HCT116 (cell line): ENCODE measurements at regions not wholly inside any gene's neighbourhood (a gene's known extent, or its start where the extent isn't known, plus 50 kb on each side); places are given as distances from the start of the nearest gene placed in this dataset.

ENCODE experiments used
- ATAC-seq: fragments of 200-7000 bp; cut with Tn5 transposase; 2 replicates; pipeline ENCODE4 v1.9.1; 2020; ENCODE audit warnings: mild to moderate bottlenecking, moderate library complexity
- BruUV-seq: library from RNA; stranded (reverse); fragments of 400-500 nt; replicated peaks from 2 replicates; lab custom pipeline; 2021; lab: Mats Ljungman, UMichigan
- CTCF ChIA-PET: fragments of 300-600 bp; sonication (Branson Sonifier 250); formaldehyde crosslinking; loops from one replicate; lab custom pipeline; 2021; ENCODE audit warnings: antibody characterized with exemption; lab: Charles Lee
- POLR2A ChIA-PET: fragments of 300-600, 350-600 bp; sonication (Branson Sonifier 250); formaldehyde crosslinking; loops from one replicate; lab custom pipeline; 2021; ENCODE audit warnings: antibody characterized with exemption; lab: Charles Lee
- RAD21 ChIA-PET, 2 experiments: fragments of 300-600 bp; sonication (Branson Sonifier 250); formaldehyde crosslinking; loops; one replicate each; lab custom pipeline; 2023; ENCODE audit warnings: low total read pairs in 2 of 2; ENCODE audit not compliant: uncharacterized antibody in 2 of 2, unreplicated experiment in 2 of 2, low non-redundant PET in 1 of 2; lab: Charles Lee
- DNase-seq: peaks from one replicate; pipeline ENCODE4 v3.0.0-alpha.2; 2010; ENCODE audit warnings: low read depth, low spot score
- H2AFZ ChIP-seq: fragments of 200-600 bp; shearing (Covaris generic), sonication (generic); 2 replicates; pipeline ENCODE4 v1.6.1; 2017; ENCODE audit warnings: low read depth, mixed run types, mixed read lengths, antibody characterized with exemption, low read length; ENCODE audit not compliant: poor library complexity, severe bottlenecking
- H3K27ac ChIP-seq: 2 replicates; pipeline ENCODE4 v1.5.1; 2012; ENCODE audit warnings: low read depth, low read length
- H3K27me3 ChIP-seq: fragments of 200-600 bp; sonication (generic); 2 replicates; pipeline ENCODE4 v1.6.1; 2016; ENCODE audit warnings: mixed run types, low read length, mixed read lengths; ENCODE audit not compliant: insufficient read depth
- H3K36me3 ChIP-seq, 2 experiments: fragments of 200-500 bp in 1 of 2; fragments of 200-600 bp in 1 of 2; sonication (Bioruptor generic) in 1 of 2; sonication (generic) in 1 of 2; 2 replicates each; pipeline versions ENCODE4 v1.5.1 to v1.6.1; 2014 to 2016; ENCODE audit warnings: low read length in 2 of 2, inconsistent platforms in 1 of 2, mixed read lengths in 1 of 2, mixed run types in 1 of 2; ENCODE audit not compliant: insufficient read depth in 2 of 2, control insufficient read depth in 1 of 2
- H3K4me1 ChIP-seq, 2 experiments: fragments of 200-600 bp in 1 of 2; sonication (generic) in 1 of 2; 2 replicates each; pipeline versions ENCODE4 v1.5.1 to v1.6.1; 2012 to 2017; ENCODE audit warnings: low read length in 2 of 2, inconsistent platforms in 1 of 2, mild to moderate bottlenecking in 1 of 2, mixed read lengths in 1 of 2, mixed run types in 1 of 2, moderate library complexity in 1 of 2; ENCODE audit not compliant: insufficient read depth in 2 of 2, control insufficient read depth in 1 of 2
- H3K4me2 ChIP-seq: fragments of 200-600 bp; sonication (generic); 2 replicates; pipeline ENCODE4 v1.6.1; 2017; ENCODE audit warnings: mixed run types, low read length, mixed read lengths
- H3K4me3 ChIP-seq, 2 experiments: fragments of 200-600 bp in 1 of 2; sonication (generic) in 1 of 2; replicated peaks in 1 of 2; 2 replicates each; pipeline ENCODE4 v1.5.1; 2011 to 2016; ENCODE audit warnings: low read length in 2 of 2, control low read depth in 1 of 2, low read depth in 1 of 2, mild to moderate bottlenecking in 1 of 2, mixed read lengths in 1 of 2, mixed run types in 1 of 2
- H3K79me2 ChIP-seq: fragments of 200-600 bp; sonication (generic); 2 replicates; pipeline ENCODE4 v1.6.1; 2017; ENCODE audit warnings: mild to moderate bottlenecking, mixed run types, low read length, moderate library complexity, mixed read lengths; ENCODE audit not compliant: insufficient read depth
- H3K9ac ChIP-seq: fragments of 200-600 bp; sonication (generic); 2 replicates; pipeline ENCODE4 v1.6.1; 2016; ENCODE audit warnings: low read length, mixed read lengths
- H3K9me2 ChIP-seq: fragments of 200-600 bp; sonication (generic), shearing (Covaris generic); 2 replicates; pipeline ENCODE4 v1.6.1; 2017; ENCODE audit warnings: mixed run types, mild to moderate bottlenecking, moderate library complexity; ENCODE audit not compliant: insufficient read depth
- H3K9me3 ChIP-seq, 2 experiments: fragments of 200-500 bp in 1 of 2; fragments of 200-600 bp in 1 of 2; sonication (Bioruptor generic) in 1 of 2; sonication (generic) in 1 of 2; 2 replicates each; pipeline ENCODE4 v1.6.1; 2014 to 2017; ENCODE audit warnings: low read length in 2 of 2, mixed read lengths in 2 of 2, inconsistent platforms in 1 of 2, low read depth in 1 of 2, mild to moderate bottlenecking in 1 of 2, mixed run types in 1 of 2, moderate library complexity in 1 of 2; ENCODE audit not compliant: control insufficient read depth in 1 of 2, insufficient read depth in 1 of 2
- H4K20me1 ChIP-seq: fragments of 200-600 bp; sonication (generic), shearing (Covaris generic); 2 replicates; pipeline ENCODE4 v1.6.1; 2017; ENCODE audit warnings: mixed run types, mild to moderate bottlenecking, moderate library complexity; ENCODE audit not compliant: insufficient read depth
- CBX3 ChIP-seq: IDR thresholded peaks from 2 replicates; pipeline ENCODE4 v1.6.1; 2012; ENCODE audit warnings: low read depth
- CEBPB ChIP-seq: IDR thresholded peaks from 2 replicates; pipeline ENCODE4 v1.6.1; 2012; ENCODE audit warnings: low read depth
- EGR1 ChIP-seq: IDR thresholded peaks from 2 replicates; pipeline ENCODE4 v1.6.1; 2012; ENCODE audit warnings: low read depth
- EZH2 ChIP-seq: fragments of 200-600 bp; sonication (generic); IDR thresholded peaks from 2 replicates; pipeline ENCODE4 v1.6.1; 2017; ENCODE audit warnings: antibody characterized with exemption, mixed run types
- EZH2phosphoT487 ChIP-seq: fragments of 200-600 bp; IDR thresholded peaks from 2 replicates; pipeline ENCODE4 v1.6.1; 2018; ENCODE audit warnings: antibody characterized with exemption, borderline replicate concordance
- FOSL1 ChIP-seq: IDR thresholded peaks from 2 replicates; pipeline ENCODE4 v1.6.1; 2012; ENCODE audit warnings: low read depth
- JUND ChIP-seq: IDR thresholded peaks from 2 replicates; pipeline ENCODE4 v1.6.1; 2012
- POLR2A ChIP-seq: IDR thresholded peaks from 2 replicates; pipeline ENCODE4 v1.7.0; 2011; ENCODE audit warnings: borderline replicate concordance; ENCODE audit not compliant: insufficient read depth, insufficient read length; ENCODE audit errors: extremely low read depth
- POLR2AphosphoS5 ChIP-seq: IDR thresholded peaks from 2 replicates; pipeline ENCODE4 v1.6.1; 2011; ENCODE audit warnings: mild to moderate bottlenecking, low read depth, low read length, moderate library complexity
- RAD21 ChIP-seq: IDR thresholded peaks from 2 replicates; pipeline ENCODE4 v1.6.1; 2012; ENCODE audit warnings: low read depth, mild to moderate bottlenecking
- SIN3A ChIP-seq: IDR thresholded peaks from 2 replicates; pipeline ENCODE4 v1.6.1; 2012; ENCODE audit warnings: low read depth
- SP1 ChIP-seq: IDR thresholded peaks from 2 replicates; pipeline ENCODE4 v1.6.1; 2012; ENCODE audit warnings: low read depth
- SRF ChIP-seq: IDR thresholded peaks from 2 replicates; pipeline ENCODE4 v1.6.1; 2012; ENCODE audit warnings: low read depth
- YY1 ChIP-seq: IDR thresholded peaks from 2 replicates; pipeline ENCODE4 v1.6.1; 2011; ENCODE audit warnings: low read length, low read depth, moderate library complexity, mild to moderate bottlenecking; ENCODE audit not compliant: insufficient replicate concordance; ENCODE audit errors: extremely low read depth
- ZFX ChIP-seq: fragments of 450-650 bp; IDR thresholded peaks from 2 replicates; pipeline ENCODE4 v1.6.1; 2017
- intact Hi-C: fragments of 100-400 bp; cut with micrococcal nuclease; formaldehyde crosslinking; loops from 2 replicates; pipeline ENCODE4 v1.10.0; 2022
- TF ChIP-seq, protein P1 (sequence below): IDR thresholded peaks from 2 replicates; pipeline ENCODE4 v1.6.1; 2012
- TF ChIP-seq, protein P2 (sequence below): IDR thresholded peaks from 2 replicates; pipeline ENCODE4 v1.6.1; 2012; ENCODE audit warnings: low read depth
- TF ChIP-seq, protein P3 (sequence below): IDR thresholded peaks from 2 replicates; pipeline ENCODE4 v1.6.1; 2011; ENCODE audit warnings: mild to moderate bottlenecking, low read length, moderate library complexity; ENCODE audit not compliant: insufficient replicate concordance; ENCODE audit errors: extremely low read depth

DNA sequence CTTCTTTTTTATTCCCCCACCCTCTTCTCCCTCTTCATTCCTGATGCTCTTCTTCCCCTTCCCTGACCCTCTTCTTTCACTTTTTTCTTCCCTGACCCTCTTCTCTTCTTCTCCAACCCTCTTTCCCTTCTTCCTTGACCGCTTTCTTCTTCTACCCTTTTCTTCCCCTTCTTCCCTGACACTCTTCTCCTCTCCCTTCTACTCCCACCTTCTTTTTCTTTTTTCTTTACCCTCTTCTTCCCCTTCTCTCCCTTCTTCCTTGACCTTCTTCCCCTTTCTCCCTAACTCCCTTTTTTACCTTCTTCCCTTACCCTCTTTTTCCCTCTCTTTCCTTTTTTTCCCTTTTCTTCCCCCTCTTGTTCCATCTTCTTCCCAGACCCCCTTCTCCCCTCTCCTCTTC is 931.3 kb downstream of the UQCRFS1 start:
- intact Hi-C loops: no loop called here
- Histone ChIP-seq H3K9me3 (peaks cover 8 to 11% of the 10 kb centered on the region in 2 experiments; a peak in 3 of 4 replicates), H3K27ac (no peak overlapping the region), H3K27me3 (no peaks in the 10 kb centered on the region), H3K4me1 (no peaks in the 10 kb centered on the region), H3K9ac (no peak overlapping the region), H3K36me3 (no peaks in the 10 kb centered on the region), H3K4me3 (no peak overlapping the region), H2AFZ (no peak overlapping the region), H3K79me2 (no peaks in the 10 kb centered on the region), H4K20me1 (no peaks in the 10 kb centered on the region), H3K4me2 (no peak overlapping the region), H3K9me2 (no peaks in the 10 kb centered on the region)
- ChIA-PET RAD21 (no interaction called here), CTCF (no interaction called here), POLR2A (no interaction called here)
- no TSS peak for BruUV-seq
- no peak for TF ChIP-seq EZH2phosphoT487
- TF ChIP-seq, protein P1, sequence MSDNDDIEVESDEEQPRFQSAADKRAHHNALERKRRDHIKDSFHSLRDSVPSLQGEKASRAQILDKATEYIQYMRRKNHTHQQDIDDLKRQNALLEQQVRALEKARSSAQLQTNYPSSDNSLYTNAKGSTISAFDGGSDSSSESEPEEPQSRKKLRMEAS: no peak
- no peak for TF ChIP-seq EZH2
- no peak for TF ChIP-seq ZFX
- no peak for TF ChIP-seq YY1
- TF ChIP-seq SP1: no peak
- no peak for TF ChIP-seq SRF
- TF ChIP-seq, protein P2, sequence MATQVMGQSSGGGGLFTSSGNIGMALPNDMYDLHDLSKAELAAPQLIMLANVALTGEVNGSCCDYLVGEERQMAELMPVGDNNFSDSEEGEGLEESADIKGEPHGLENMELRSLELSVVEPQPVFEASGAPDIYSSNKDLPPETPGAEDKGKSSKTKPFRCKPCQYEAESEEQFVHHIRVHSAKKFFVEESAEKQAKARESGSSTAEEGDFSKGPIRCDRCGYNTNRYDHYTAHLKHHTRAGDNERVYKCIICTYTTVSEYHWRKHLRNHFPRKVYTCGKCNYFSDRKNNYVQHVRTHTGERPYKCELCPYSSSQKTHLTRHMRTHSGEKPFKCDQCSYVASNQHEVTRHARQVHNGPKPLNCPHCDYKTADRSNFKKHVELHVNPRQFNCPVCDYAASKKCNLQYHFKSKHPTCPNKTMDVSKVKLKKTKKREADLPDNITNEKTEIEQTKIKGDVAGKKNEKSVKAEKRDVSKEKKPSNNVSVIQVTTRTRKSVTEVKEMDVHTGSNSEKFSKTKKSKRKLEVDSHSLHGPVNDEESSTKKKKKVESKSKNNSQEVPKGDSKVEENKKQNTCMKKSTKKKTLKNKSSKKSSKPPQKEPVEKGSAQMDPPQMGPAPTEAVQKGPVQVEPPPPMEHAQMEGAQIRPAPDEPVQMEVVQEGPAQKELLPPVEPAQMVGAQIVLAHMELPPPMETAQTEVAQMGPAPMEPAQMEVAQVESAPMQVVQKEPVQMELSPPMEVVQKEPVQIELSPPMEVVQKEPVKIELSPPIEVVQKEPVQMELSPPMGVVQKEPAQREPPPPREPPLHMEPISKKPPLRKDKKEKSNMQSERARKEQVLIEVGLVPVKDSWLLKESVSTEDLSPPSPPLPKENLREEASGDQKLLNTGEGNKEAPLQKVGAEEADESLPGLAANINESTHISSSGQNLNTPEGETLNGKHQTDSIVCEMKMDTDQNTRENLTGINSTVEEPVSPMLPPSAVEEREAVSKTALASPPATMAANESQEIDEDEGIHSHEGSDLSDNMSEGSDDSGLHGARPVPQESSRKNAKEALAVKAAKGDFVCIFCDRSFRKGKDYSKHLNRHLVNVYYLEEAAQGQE: no peak
- TF ChIP-seq, protein P3, sequence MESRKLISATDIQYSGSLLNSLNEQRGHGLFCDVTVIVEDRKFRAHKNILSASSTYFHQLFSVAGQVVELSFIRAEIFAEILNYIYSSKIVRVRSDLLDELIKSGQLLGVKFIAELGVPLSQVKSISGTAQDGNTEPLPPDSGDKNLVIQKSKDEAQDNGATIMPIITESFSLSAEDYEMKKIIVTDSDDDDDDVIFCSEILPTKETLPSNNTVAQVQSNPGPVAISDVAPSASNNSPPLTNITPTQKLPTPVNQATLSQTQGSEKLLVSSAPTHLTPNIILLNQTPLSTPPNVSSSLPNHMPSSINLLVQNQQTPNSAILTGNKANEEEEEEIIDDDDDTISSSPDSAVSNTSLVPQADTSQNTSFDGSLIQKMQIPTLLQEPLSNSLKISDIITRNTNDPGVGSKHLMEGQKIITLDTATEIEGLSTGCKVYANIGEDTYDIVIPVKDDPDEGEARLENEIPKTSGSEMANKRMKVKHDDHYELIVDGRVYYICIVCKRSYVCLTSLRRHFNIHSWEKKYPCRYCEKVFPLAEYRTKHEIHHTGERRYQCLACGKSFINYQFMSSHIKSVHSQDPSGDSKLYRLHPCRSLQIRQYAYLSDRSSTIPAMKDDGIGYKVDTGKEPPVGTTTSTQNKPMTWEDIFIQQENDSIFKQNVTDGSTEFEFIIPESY: no peak
- no peak for TF ChIP-seq JUND
- no peak for TF ChIP-seq CEBPB
- no peak for TF ChIP-seq FOSL1
- no peak for TF ChIP-seq POLR2AphosphoS5
- TF ChIP-seq EGR1: no peak
- TF ChIP-seq SIN3A: no peak
- no peak for TF ChIP-seq RAD21
- no peak for TF ChIP-seq POLR2A
- no peak for TF ChIP-seq CBX3
- ATAC-seq: no peak
- DNase-seq: no peak
